HepG2 (cell line): ENCODE measurements at regions not wholly inside any gene's neighbourhood (a gene's known extent, or its start where the extent isn't known, plus 50 kb on each side); places are given as distances from the start of the nearest gene placed in this dataset.

Experiments
- ATAC-seq: fragments of 200-7000 bp; cut with Tn5 transposase; 3 replicates; pipeline ENCODE4 v1.9.1; 2020; ENCODE audit warnings: mild to moderate bottlenecking, moderate library complexity
- BruUV-seq: library from RNA; stranded (reverse); fragments of 400-500 nt; replicated peaks from 2 replicates; lab custom pipeline; 2021; lab: Mats Ljungman, UMichigan
- CTCF ChIA-PET: fragments of 300-600 bp; formaldehyde crosslinking; extraction: SDS; loops from one replicate; lab custom pipeline; 2021; ENCODE audit warnings: low total read pairs, inconsistent platforms, low intra/inter-chr PET ratio; lab: Yijun Ruan, JAX
- POLR2A ChIA-PET: fragments of 350-600 bp; sonication (Branson Sonifier 250); formaldehyde crosslinking; loops from one replicate; lab custom pipeline; 2020; ENCODE audit warnings: antibody characterized with exemption, inconsistent platforms; lab: Yijun Ruan, JAX
- DNase-seq: peaks from one replicate; pipeline ENCODE4 v3.0.0-alpha.2; 2015; ENCODE audit warnings: low spot score
- FAIRE-seq: peaks from 3 replicates; lab custom pipeline; 2011; peaks lifted over from hg19 to GRCh38; lab: Jason Lieb, UNC
- H2AFZ ChIP-seq: one replicate; pipeline ENCODE4 v1.6.1; 2011; ENCODE audit warnings: low read length, inconsistent platforms
- H3K27ac ChIP-seq: fragments of 300-600 bp; 3 replicates; pipeline ENCODE4 v1.8.0; 2011; ENCODE audit warnings: mixed run types, mild to moderate bottlenecking, mixed read lengths, low read length, inconsistent platforms; ENCODE audit not compliant: insufficient read depth; ENCODE audit errors: extremely low read length
- H3K27me3 ChIP-seq, 2 experiments: fragments of 200-600 bp in 1 of 2; 2 replicates in 1 of 2; 3 replicates in 1 of 2; pipeline versions ENCODE4 v1.6.0 to v1.8.0; 2011; ENCODE audit warnings: low read length in 2 of 2, mild to moderate bottlenecking in 2 of 2, moderate library complexity in 2 of 2, inconsistent platforms in 1 of 2; ENCODE audit not compliant: insufficient read depth in 2 of 2, control insufficient read depth in 1 of 2
- H3K36me3 ChIP-seq, 2 experiments: fragments of 200-600 bp in 1 of 2; replicated peaks in 1 of 2; 2 replicates in 1 of 2; 3 replicates in 1 of 2; pipeline versions ENCODE4 v1.5.1 to v1.8.0; 2011; ENCODE audit warnings: low read length in 2 of 2, inconsistent platforms in 1 of 2; ENCODE audit not compliant: insufficient read depth in 2 of 2, control insufficient read depth in 1 of 2
- H3K4me1 ChIP-seq: 2 replicates; pipeline ENCODE4 v1.5.1; 2012; ENCODE audit warnings: low read length, inconsistent platforms; ENCODE audit not compliant: insufficient read depth
- H3K4me2 ChIP-seq: 2 replicates; pipeline ENCODE4 v1.6.0; 2011; ENCODE audit warnings: low read depth, low read length, inconsistent platforms
- H3K4me3 ChIP-seq, 3 experiments: fragments of 200-600 bp in 1 of 3; sonication (generic), shearing (Covaris generic) in 1 of 3; replicated peaks in 1 of 3; 2 replicates each; pipeline ENCODE4 v1.5.1; 2011 to 2016; ENCODE audit warnings: low read length in 3 of 3, inconsistent platforms in 2 of 3, low read depth in 2 of 3, mild to moderate bottlenecking in 2 of 3, control low read depth in 1 of 3, mixed read lengths in 1 of 3; ENCODE audit not compliant: insufficient read depth in 1 of 3
- H3K79me2 ChIP-seq: one replicate; pipeline ENCODE4 v1.6.1; 2011; ENCODE audit warnings: low read length, inconsistent platforms; ENCODE audit not compliant: insufficient read depth
- H3K9ac ChIP-seq: 2 replicates; pipeline ENCODE4 v1.6.0; 2011; ENCODE audit warnings: mild to moderate bottlenecking, low read depth, low read length, inconsistent platforms; ENCODE audit not compliant: insufficient read depth
- H3K9me3 ChIP-seq: 2 replicates; pipeline ENCODE4 v1.5.1; 2012; ENCODE audit warnings: mild to moderate bottlenecking, low read length
- H4K20me1 ChIP-seq: 2 replicates; pipeline ENCODE4 v1.6.0; 2011; ENCODE audit warnings: inconsistent platforms, mild to moderate bottlenecking, low read length, moderate library complexity; ENCODE audit not compliant: insufficient read depth
- BORCS8-MEF2B ChIP-seq: sonication (generic); formaldehyde crosslinking; IDR thresholded peaks from 2 replicates; pipeline ENCODE4 v1.8.0; 2022; ENCODE audit warnings: mild to moderate bottlenecking, missing genetic modification reagents
- EEA1 ChIP-seq: sonication (generic); formaldehyde crosslinking; IDR thresholded peaks from 2 replicates; pipeline ENCODE4 v1.5.1; 2020; ENCODE audit warnings: mild to moderate bottlenecking, missing genetic modification reagents, borderline replicate concordance
- GZF1 ChIP-seq: sonication (generic); formaldehyde crosslinking; IDR thresholded peaks from 2 replicates; pipeline ENCODE4 v1.5.1; 2020; ENCODE audit warnings: mild to moderate bottlenecking, missing genetic modification reagents
- KLF12 ChIP-seq: sonication (generic); formaldehyde crosslinking; IDR thresholded peaks from 2 replicates; pipeline ENCODE4 v1.4.0; 2020; ENCODE audit warnings: missing genetic modification reagents, borderline replicate concordance
- MAF1 ChIP-seq: sonication (generic); formaldehyde crosslinking; IDR thresholded peaks from 2 replicates; pipeline ENCODE4 v1.5.0; 2020; ENCODE audit warnings: missing genetic modification reagents, borderline replicate concordance
- MATR3 ChIP-seq: sonication (generic); formaldehyde crosslinking; IDR thresholded peaks from 2 replicates; pipeline ENCODE4 v1.4.0; 2020; ENCODE audit warnings: missing genetic modification reagents
- NPAS2 ChIP-seq: sonication (generic); formaldehyde crosslinking; IDR thresholded peaks from 2 replicates; pipeline ENCODE4 v1.8.0; 2022; ENCODE audit warnings: mild to moderate bottlenecking, missing genetic modification reagents, borderline replicate concordance
- ZNF317 ChIP-seq: sonication (generic); formaldehyde crosslinking; IDR thresholded peaks from 2 replicates; pipeline ENCODE4 v1.5.0; 2020; ENCODE audit warnings: mild to moderate bottlenecking, missing genetic modification reagents
- ZNF543 ChIP-seq: sonication (generic); formaldehyde crosslinking; IDR thresholded peaks from 2 replicates; pipeline ENCODE4 v1.4.0; 2020; ENCODE audit warnings: mild to moderate bottlenecking, missing genetic modification reagents
- ZNF781 ChIP-seq: sonication (generic); formaldehyde crosslinking; IDR thresholded peaks from 2 replicates; pipeline ENCODE4 v1.5.1; 2020; ENCODE audit warnings: borderline replicate concordance, mild to moderate bottlenecking, missing genetic modification reagents; ENCODE audit errors: not compliant biosample characterization
- WGBS: methylation state at CpG from one replicate; pipeline ENCODE4 v1.1.6; 2017; ENCODE audit warnings: low lambda C conversion rate; 5-methylcytosine and 5-hydroxymethylcytosine counted together
- in situ Hi-C: cut with HindIII; loops from 2 replicates; pipeline ENCODE4 v1.10.0; 2017; ENCODE audit warnings: low pct_unique_long_range_greater_than_20kb; ENCODE audit not compliant: extremely low pct_ligation_motif_present
- intact Hi-C: fragments of 100-400 bp; cut with micrococcal nuclease; formaldehyde crosslinking; loops from one replicate; pipeline ENCODE4 v1.10.0; 2022; ENCODE audit not compliant: unreplicated experiment
- TF ChIP-seq, protein P1 (sequence below): sonication (generic); formaldehyde crosslinking; IDR thresholded peaks from 2 replicates; pipeline ENCODE4 v1.9.0; 2021; ENCODE audit warnings: missing genetic modification reagents, borderline replicate concordance
- TF ChIP-seq, protein P2 (sequence below): sonication (generic); formaldehyde crosslinking; IDR thresholded peaks from 2 replicates; pipeline ENCODE4 v1.5.0; 2020; ENCODE audit warnings: missing genetic modification reagents, mild to moderate bottlenecking, borderline replicate concordance
- TF ChIP-seq, protein P3 (sequence below): sonication (generic); formaldehyde crosslinking; IDR thresholded peaks from 2 replicates; pipeline ENCODE4 v1.4.0; 2020; ENCODE audit warnings: missing genetic modification reagents
- TF ChIP-seq, protein P4 (sequence below): sonication (generic); formaldehyde crosslinking; IDR thresholded peaks from 2 replicates; pipeline ENCODE4 v1.4.0; 2020; ENCODE audit warnings: missing genetic modification reagents

DNA sequence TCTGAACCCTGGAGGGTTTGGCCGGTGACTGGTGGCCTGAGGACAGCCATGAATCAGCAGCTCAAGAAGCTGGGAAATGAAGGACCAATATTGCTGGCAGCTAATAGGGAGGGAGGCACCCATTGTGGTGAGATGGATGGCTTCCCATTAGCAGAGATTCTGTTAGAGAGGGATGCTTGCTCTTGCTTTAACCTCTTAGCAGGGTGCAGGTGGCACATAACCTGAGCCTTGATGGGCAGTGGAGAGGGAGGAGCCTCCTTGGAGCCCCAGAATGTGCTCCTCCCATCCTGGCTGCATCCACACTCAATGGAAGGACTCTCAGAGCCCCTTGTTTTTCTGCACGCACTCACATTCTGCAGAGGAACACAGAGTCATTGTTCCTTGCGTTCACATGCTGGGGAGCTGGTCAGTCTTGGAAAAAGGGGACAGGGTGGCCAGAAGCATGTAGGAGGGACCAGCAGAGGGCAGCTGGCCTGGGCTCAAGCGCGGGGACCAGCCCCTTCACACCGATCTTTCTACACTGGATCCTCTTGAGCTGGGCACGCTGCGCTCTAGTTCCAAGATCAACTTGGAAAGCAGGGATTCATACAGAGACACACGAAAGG lies 161.8 kb downstream of the MED10 start:
- FAIRE-seq: no peak
- in situ Hi-C loops: no loop called here

More for the DNA sequence above, 161.8 kb downstream of the MED10 start:
- Histone ChIP-seq H3K4me2 (no peak overlapping the region), H3K4me3 (no peak overlapping the region), H4K20me1 (no peaks in the 10 kb centered on the region), H3K4me1 (peaks cover 23% of the 10 kb centered on the region), H3K9ac (no peak overlapping the region), H3K27me3 (no peaks in the 10 kb centered on the region; a peak in 2 of 5 replicates), H3K9me3 (no peaks in the 10 kb centered on the region), H3K79me2 (no peaks in the 10 kb centered on the region), H3K27ac (no peak overlapping the region), H3K36me3 (no peaks in the 10 kb centered on the region), H2AFZ (no peak overlapping the region)
- intact Hi-C loops: no loop called here
- no peak for TF ChIP-seq MAF1 (CRISPR knock-in tag)
- TF ChIP-seq ZNF317 (CRISPR knock-in tag): no peak
- TF ChIP-seq ZNF543 (CRISPR knock-in tag): no peak
- TF ChIP-seq MATR3: no peak
- TF ChIP-seq EEA1 (CRISPR knock-in tag): no peak
- TF ChIP-seq GZF1: no peak
- TF ChIP-seq, protein P1, sequence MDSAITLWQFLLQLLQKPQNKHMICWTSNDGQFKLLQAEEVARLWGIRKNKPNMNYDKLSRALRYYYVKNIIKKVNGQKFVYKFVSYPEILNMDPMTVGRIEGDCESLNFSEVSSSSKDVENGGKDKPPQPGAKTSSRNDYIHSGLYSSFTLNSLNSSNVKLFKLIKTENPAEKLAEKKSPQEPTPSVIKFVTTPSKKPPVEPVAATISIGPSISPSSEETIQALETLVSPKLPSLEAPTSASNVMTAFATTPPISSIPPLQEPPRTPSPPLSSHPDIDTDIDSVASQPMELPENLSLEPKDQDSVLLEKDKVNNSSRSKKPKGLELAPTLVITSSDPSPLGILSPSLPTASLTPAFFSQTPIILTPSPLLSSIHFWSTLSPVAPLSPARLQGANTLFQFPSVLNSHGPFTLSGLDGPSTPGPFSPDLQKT (CRISPR knock-in tag): no peak
- no peak for TF ChIP-seq ZNF781
- TF ChIP-seq, protein P2, sequence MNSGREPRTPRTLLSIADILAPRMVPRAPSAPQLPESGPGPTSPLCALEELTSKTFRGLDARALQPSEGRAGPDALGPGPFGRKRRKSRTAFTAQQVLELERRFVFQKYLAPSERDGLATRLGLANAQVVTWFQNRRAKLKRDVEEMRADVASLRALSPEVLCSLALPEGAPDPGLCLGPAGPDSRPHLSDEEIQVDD (CRISPR knock-in tag): no peak
- no peak for TF ChIP-seq NPAS2 (CRISPR knock-in tag)
- TF ChIP-seq, protein P3, sequence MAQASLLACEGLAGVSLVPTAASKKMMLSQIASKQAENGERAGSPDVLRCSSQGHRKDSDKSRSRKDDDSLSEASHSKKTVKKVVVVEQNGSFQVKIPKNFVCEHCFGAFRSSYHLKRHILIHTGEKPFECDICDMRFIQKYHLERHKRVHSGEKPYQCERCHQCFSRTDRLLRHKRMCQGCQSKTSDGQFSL (CRISPR knock-in tag): no peak
- TF ChIP-seq BORCS8-MEF2B: no peak
- TF ChIP-seq, protein P4, sequence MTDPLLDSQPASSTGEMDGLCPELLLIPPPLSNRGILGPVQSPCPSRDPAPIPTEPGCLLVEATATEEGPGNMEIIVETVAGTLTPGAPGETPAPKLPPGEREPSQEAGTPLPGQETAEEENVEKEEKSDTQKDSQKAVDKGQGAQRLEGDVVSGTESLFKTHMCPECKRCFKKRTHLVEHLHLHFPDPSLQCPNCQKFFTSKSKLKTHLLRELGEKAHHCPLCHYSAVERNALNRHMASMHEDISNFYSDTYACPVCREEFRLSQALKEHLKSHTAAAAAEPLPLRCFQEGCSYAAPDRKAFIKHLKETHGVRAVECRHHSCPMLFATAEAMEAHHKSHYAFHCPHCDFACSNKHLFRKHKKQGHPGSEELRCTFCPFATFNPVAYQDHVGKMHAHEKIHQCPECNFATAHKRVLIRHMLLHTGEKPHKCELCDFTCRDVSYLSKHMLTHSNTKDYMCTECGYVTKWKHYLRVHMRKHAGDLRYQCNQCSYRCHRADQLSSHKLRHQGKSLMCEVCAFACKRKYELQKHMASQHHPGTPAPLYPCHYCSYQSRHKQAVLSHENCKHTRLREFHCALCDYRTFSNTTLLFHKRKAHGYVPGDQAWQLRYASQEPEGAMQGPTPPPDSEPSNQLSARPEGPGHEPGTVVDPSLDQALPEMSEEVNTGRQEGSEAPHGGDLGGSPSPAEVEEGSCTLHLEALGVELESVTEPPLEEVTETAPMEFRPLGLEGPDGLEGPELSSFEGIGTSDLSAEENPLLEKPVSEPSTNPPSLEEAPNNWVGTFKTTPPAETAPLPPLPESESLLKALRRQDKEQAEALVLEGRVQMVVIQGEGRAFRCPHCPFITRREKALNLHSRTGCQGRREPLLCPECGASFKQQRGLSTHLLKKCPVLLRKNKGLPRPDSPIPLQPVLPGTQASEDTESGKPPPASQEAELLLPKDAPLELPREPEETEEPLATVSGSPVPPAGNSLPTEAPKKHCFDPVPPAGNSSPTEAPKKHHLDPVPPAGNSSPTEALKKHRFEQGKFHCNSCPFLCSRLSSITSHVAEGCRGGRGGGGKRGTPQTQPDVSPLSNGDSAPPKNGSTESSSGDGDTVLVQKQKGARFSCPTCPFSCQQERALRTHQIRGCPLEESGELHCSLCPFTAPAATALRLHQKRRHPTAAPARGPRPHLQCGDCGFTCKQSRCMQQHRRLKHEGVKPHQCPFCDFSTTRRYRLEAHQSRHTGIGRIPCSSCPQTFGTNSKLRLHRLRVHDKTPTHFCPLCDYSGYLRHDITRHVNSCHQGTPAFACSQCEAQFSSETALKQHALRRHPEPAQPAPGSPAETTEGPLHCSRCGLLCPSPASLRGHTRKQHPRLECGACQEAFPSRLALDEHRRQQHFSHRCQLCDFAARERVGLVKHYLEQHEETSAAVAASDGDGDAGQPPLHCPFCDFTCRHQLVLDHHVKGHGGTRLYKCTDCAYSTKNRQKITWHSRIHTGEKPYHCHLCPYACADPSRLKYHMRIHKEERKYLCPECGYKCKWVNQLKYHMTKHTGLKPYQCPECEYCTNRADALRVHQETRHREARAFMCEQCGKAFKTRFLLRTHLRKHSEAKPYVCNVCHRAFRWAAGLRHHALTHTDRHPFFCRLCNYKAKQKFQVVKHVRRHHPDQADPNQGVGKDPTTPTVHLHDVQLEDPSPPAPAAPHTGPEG: no peak
- TF ChIP-seq KLF12: no peak
- DNase-seq: no peak
- POLR2A ChIA-PET: no interaction called here
- WGBS: 75% methylated on average over 7 of the region's 9 CpGs
- BruUV-seq: no TSS peak
- CTCF ChIA-PET: no interaction called here
- ATAC-seq: no peak
